ENCODE measurements at regions not wholly inside any gene's neighbourhood (a gene's known extent, or its start where the extent isn't known, plus 50 kb on each side); places are given as distances from the start of the nearest gene placed in this dataset.
A peak's percentile ranks its signal among the peaks of the same experiment; 100 is the strongest.
"Not testable (repeated sequence)": the region's sequence is repeated elsewhere in the genome, so short reads cannot be mapped to it uniquely, and the experiment has no call there.

- DNase-seq (ENCODE audit: low spot score), result no peak
Observed at GRCh38 chr6:47407300-47408281, 70.0 kb upstream of the CD2AP start.

- DNase-seq (ENCODE audit: low spot score), result peak; percentile 83
Observed at GRCh38 chr6:47413752-47414422, 63.7 kb upstream of the CD2AP start.

- DNase-seq (ENCODE audit: low spot score), result peak; percentile 90
Observed at GRCh38 chr6:47414423-47415167, 63.0 kb upstream of the CD2AP start.

GRCh38 chr6:47416396-47417345, 60.9 kb upstream of the CD2AP start:
- DNase-seq (ENCODE audit: low spot score), result no peak

DNA sequence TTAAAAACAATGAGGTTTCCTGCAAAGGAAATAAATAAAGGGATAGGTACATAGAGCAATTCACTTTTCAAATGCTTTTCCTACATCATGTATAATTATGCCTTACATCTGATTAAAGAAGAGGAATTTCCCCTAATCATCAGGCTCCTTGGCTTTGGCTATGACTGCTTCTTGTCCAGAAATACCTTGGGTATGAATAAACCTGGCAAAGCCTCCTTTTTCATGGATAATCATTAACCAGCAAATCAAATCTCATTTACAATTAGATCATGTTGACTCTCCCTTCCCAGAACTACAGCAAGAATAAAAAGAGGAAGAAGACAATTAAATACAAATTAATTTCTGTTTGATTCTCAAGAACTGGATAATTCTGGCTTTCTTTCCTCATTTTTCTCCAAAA, 58.0 kb upstream of the CD2AP start:
- no peak for DNase-seq (ENCODE audit: low spot score)

GRCh38 chr6:47420394-47421371, 56.9 kb upstream of the CD2AP start:
- DNase-seq (ENCODE audit: low spot score), result peak; percentile 31

GRCh38 chr6:47423079-47423478, 54.5 kb upstream of the CD2AP start:
- DNase-seq (ENCODE audit: low spot score), result no peak

DNA sequence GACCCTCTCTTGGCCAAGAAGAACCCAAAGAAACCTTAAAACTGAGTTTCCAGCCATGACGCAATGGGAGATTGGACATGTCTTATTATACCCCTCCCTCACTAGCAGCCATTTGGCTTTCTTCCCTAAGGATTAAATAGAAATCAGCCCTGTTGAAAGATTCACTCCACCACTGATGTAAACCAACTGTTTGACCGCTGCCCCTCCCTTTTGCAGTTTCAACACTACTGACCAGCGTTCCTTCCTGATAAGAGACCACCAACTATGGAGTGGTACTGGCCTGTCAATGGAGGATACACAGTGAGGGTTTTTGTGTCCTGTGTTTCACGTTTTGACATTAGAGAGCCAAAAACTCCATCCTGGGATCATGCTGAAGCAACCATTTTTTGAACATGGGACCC, 53.2 kb upstream of the CD2AP start:
- DNase-seq (ENCODE audit: low spot score), result no peak

DNA sequence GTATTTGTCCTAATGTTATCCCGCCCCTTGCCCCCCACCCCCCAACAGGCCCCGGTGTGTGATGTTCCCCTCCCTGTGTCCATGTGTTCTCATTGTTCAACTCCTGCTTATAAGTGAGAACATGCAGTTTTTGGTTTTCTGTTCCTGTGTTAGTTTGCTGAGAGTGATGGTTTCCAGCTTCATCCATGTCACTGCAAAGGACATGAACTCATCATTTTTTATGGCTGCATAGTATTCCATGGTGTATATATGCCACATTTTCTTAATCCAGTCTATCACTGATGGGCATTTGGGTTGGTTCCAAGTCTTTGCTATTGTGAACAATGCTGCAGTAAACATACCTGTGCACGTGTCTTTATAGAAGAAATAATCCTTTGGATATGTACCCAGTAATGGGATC, 51.9 kb upstream of the CD2AP start:
- DNase-seq (ENCODE audit: low spot score), result not testable (repeated sequence)

DNA sequence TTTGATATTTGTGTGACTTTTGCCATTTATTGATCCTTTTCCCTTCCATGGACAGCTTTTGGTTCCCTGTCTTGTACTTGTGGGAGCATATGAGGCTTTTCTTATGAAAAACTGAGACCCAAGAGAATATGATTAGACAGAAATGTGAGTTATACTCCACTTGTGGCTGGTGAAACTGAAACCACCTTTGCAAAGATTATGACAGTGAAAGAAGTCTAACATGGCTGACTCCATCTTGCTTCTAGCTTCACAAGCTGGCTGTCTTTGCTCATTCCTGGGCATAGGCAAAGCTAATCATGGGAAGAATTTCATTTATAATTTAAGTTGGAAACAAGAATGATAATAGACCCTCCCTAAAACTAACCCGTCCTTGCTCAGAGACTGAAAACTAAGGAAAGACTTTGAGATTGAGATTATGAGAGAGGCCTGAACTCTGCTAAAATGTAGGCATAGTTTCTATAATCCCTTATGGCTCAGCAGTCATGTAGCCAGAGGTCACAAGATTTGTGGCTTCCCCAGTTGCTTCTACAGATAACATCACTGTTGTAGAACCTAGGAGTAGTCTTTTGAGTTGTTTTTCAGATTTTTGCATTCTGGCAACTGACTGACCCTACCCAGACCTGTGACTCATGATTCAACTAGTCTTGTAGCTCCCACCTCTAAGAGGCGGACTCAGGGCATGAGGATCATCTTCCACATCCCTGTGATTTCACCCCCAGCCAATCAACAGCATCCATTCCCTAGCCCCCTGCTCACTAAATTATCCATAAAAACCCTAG, 50.9 kb upstream of the CD2AP start:
- no peak for DNase-seq (ENCODE audit: low spot score)

DNA sequence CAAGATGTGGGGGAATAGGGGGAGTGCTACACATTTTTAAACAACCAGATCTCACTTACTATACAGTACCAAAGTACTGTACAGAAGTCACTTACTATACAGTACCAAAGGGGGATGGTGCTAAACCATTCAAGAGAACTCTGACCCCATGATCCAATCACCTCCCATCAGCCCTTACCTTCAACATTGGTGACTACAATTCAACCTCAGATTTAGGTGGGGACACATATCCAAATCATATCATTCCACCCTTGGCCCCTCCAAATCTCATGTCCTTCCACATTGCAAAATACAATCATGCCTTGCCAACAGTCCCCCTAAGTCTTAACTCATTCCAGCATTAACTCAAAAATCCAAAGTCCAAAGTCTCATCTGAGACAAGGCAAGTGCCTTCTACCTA, 49.9 kb upstream of the CD2AP start:
- no peak for DNase-seq (ENCODE audit: low spot score)

Data from H4 (cell line).